Parathyroid adenoma (tissue), 2 donors: ENCODE measurements at regions not wholly inside any gene's neighbourhood (a gene's known extent, or its start where the extent isn't known, plus 50 kb on each side); places are given as distances from the start of the nearest gene placed in this dataset.
A peak's percentile ranks its signal among the peaks of the same experiment; 100 is the strongest.
"Not testable (repeated sequence)": the region's sequence is repeated elsewhere in the genome, so short reads cannot be mapped to it uniquely, and the experiment has no call there.

Experiments
- H2AFZ ChIP-seq: fragments of 300-600 bp; sonication (generic); one replicate; pipeline ENCODE4 v1.7.0; 2017; ENCODE audit warnings: antibody characterized with exemption, mild to moderate bottlenecking
- H3K27ac ChIP-seq: fragments of 300-600 bp; sonication (generic); one replicate; pipeline ENCODE4 v1.7.0; 2017
- H3K27me3 ChIP-seq: fragments of 300-600 bp; sonication (generic); one replicate; pipeline ENCODE4 v1.7.0; 2017; ENCODE audit warnings: low read length; ENCODE audit not compliant: control insufficient read depth, insufficient read depth
- H3K36me3 ChIP-seq: fragments of 300-600 bp; sonication (generic); one replicate; pipeline ENCODE4 v1.7.0; 2017; ENCODE audit warnings: low read length; ENCODE audit not compliant: control insufficient read depth, insufficient read depth
- H3K4me1 ChIP-seq: fragments of 300-600 bp; sonication (generic); one replicate; pipeline ENCODE4 v1.7.0; 2017; ENCODE audit warnings: control low read depth
- H3K4me2 ChIP-seq: fragments of 300-600 bp; sonication (generic); one replicate; pipeline ENCODE4 v1.7.0; 2017; ENCODE audit warnings: low read length
- H3K4me3 ChIP-seq: fragments of 300-600 bp; sonication (generic); one replicate; pipeline ENCODE4 v1.7.0; 2017; ENCODE audit warnings: low read depth, low read length
- H3K79me2 ChIP-seq: fragments of 300-600 bp; sonication (generic); one replicate; pipeline ENCODE4 v1.7.0; 2017; ENCODE audit warnings: control low read depth
- H3K9ac ChIP-seq: fragments of 300-600 bp; sonication (generic); one replicate; pipeline ENCODE4 v1.7.0; 2017; ENCODE audit warnings: mild to moderate bottlenecking
- H3K9me3 ChIP-seq: fragments of 300-600 bp; sonication (generic); one replicate; pipeline ENCODE4 v1.7.0; 2017; ENCODE audit warnings: low read length; ENCODE audit not compliant: control insufficient read depth
- CTCF ChIP-seq: fragments of 300-600 bp; sonication (generic); IDR thresholded peaks from one replicate; pipeline ENCODE4 v1.7.0; 2017; ENCODE audit warnings: antibody characterized with exemption, mild to moderate bottlenecking
- donor health status: primary hyperparathyroidism.

- H3K27ac ChIP-seq, H3K36me3 ChIP-seq, H3K4me2 ChIP-seq, H3K4me3 ChIP-seq, H3K79me2 ChIP-seq, H2AFZ ChIP-seq, H3K9ac ChIP-seq, H3K9me3 ChIP-seq, H3K27me3 ChIP-seq, H3K4me1 ChIP-seq: not testable (repeated sequence)
Measured at GRCh38 chr16:29128732-29129457, 144.0 kb downstream of the LAT start.

- H3K27me3 ChIP-seq, H3K36me3 ChIP-seq, H3K9ac ChIP-seq, H3K4me3 ChIP-seq, H3K4me2 ChIP-seq, H3K27ac ChIP-seq, H3K9me3 ChIP-seq, H3K4me1 ChIP-seq, H3K79me2 ChIP-seq, H2AFZ ChIP-seq: not testable (repeated sequence)
Measured at GRCh38 chr16:29127806-29128420, 143.1 kb downstream of the LAT start.

- no peak overlapping the region for H3K4me2 ChIP-seq
- no peaks in the 10 kb centered on the region for H3K79me2 ChIP-seq
- H3K4me1 ChIP-seq = no peaks in the 10 kb centered on the region
- H3K9me3 ChIP-seq = no peaks in the 10 kb centered on the region
- H3K27ac ChIP-seq = no peak overlapping the region
- TF ChIP-seq CTCF = no peak
- H3K4me3 ChIP-seq = no peak overlapping the region
- H2AFZ ChIP-seq = no peak overlapping the region
- no peak overlapping the region for H3K9ac ChIP-seq
- no peaks in the 10 kb centered on the region for H3K27me3 ChIP-seq
- no peaks in the 10 kb centered on the region for H3K36me3 ChIP-seq
Measured at GRCh38 chr16:29126616-29127015, 141.8 kb downstream of the LAT start.

GRCh38 chr16:29126057-29126494, 141.2 kb downstream of the LAT start:
- Histone ChIP-seq H2AFZ (no peak overlapping the region), H3K36me3 (no peaks in the 10 kb centered on the region), H3K27me3 (no peaks in the 10 kb centered on the region), H3K9ac (no peak overlapping the region), H3K79me2 (no peaks in the 10 kb centered on the region), H3K27ac (no peak overlapping the region), H3K4me1 (no peaks in the 10 kb centered on the region), H3K9me3 (no peaks in the 10 kb centered on the region), H3K4me3 (no peak overlapping the region), H3K4me2 (no peak overlapping the region)
- no peak for TF ChIP-seq CTCF

- H3K4me2 ChIP-seq = no peak overlapping the region
- no peak overlapping the region for H3K9ac ChIP-seq
- H3K27me3 ChIP-seq = no peaks in the 10 kb centered on the region
- H3K79me2 ChIP-seq = no peaks in the 10 kb centered on the region
- no peaks in the 10 kb centered on the region for H3K9me3 ChIP-seq
- H3K4me3 ChIP-seq = no peak overlapping the region
- H3K27ac ChIP-seq = no peak overlapping the region
- H2AFZ ChIP-seq = no peak overlapping the region
- TF ChIP-seq CTCF = no peak
- no peaks in the 10 kb centered on the region for H3K36me3 ChIP-seq
- H3K4me1 ChIP-seq = no peaks in the 10 kb centered on the region
Measured at GRCh38 chr16:29124828-29125227, 140.0 kb downstream of the LAT start.

GRCh38 chr16:29124162-29124561, 139.3 kb downstream of the LAT start:
- not testable (repeated sequence) for H3K4me1 ChIP-seq, H3K9ac ChIP-seq, H3K27ac ChIP-seq, H3K27me3 ChIP-seq, H3K4me2 ChIP-seq, H3K9me3 ChIP-seq, H3K79me2 ChIP-seq, H3K4me3 ChIP-seq, H2AFZ ChIP-seq, H3K36me3 ChIP-seq

- not testable (repeated sequence) for H3K36me3 ChIP-seq, H3K79me2 ChIP-seq, H2AFZ ChIP-seq, H3K4me3 ChIP-seq, H3K27me3 ChIP-seq, H3K27ac ChIP-seq, H3K4me2 ChIP-seq, H3K9ac ChIP-seq, H3K9me3 ChIP-seq
- peaks cover 16% of the 10 kb centered on the region for H3K4me1 ChIP-seq
Measured at GRCh38 chr16:29120680-29121079, 135.8 kb downstream of the LAT start.

- H3K27ac ChIP-seq, H3K9ac ChIP-seq, H3K4me3 ChIP-seq, H3K4me2 ChIP-seq, H3K79me2 ChIP-seq, H3K9me3 ChIP-seq, H3K36me3 ChIP-seq, H3K27me3 ChIP-seq: not testable (repeated sequence)
- peak overlapping the region; percentile 69 for H2AFZ ChIP-seq
- peaks cover 28% of the 10 kb centered on the region for H3K4me1 ChIP-seq
Measured at GRCh38 chr16:29118301-29118957, 133.6 kb downstream of the LAT start.
